IMR-90 (cell line): ENCODE measurements at regions not wholly inside any gene's neighbourhood (a gene's known extent, or its start where the extent isn't known, plus 50 kb on each side); places are given as distances from the start of the nearest gene placed in this dataset.

ENCODE experiments used
- ATAC-seq: fragments of 200-7000 bp; cut with Tn5 transposase; 2 replicates; pipeline ENCODE4 v1.9.1; 2020; ENCODE audit warnings: low read depth, mild to moderate bottlenecking, moderate library complexity
- BruUV-seq: library from RNA; stranded (reverse); fragments of 400-500 nt; replicated peaks from 2 replicates; lab custom pipeline; 2021; lab: Mats Ljungman, UMichigan
- CTCF ChIA-PET: fragments of 300-600 bp; formaldehyde crosslinking; extraction: SDS; loops from one replicate; lab custom pipeline; 2021; ENCODE audit warnings: antibody characterized with exemption; lab: Yijun Ruan, JAX
- POLR2A ChIA-PET: fragments of 300-600 bp; sonication (Branson Sonifier 250); formaldehyde crosslinking; loops from one replicate; lab custom pipeline; 2022; ENCODE audit warnings: antibody characterized with exemption; ENCODE audit not compliant: unreplicated experiment; lab: Charles Lee
- DNase-seq: peaks from one replicate; pipeline ENCODE4 v3.0.0; 2013
- H2AFZ ChIP-seq: replicated peaks from 2 replicates; pipeline ENCODE3; 2013; ENCODE audit warnings: low read length, mild to moderate bottlenecking; ENCODE audit not compliant: poor library complexity
- H2AK5ac ChIP-seq: 2 replicates; pipeline ENCODE4 v1.6.1; 2013; ENCODE audit warnings: low read depth, low read length, inconsistent platforms
- H2AK9ac ChIP-seq: replicated peaks from 2 replicates; pipeline ENCODE3; 2013; ENCODE audit warnings: mild to moderate bottlenecking, low read depth, low read length, moderate library complexity; ENCODE audit not compliant: poor library complexity
- H2BK120ac ChIP-seq: 2 replicates; pipeline ENCODE4 v1.6.1; 2013; ENCODE audit warnings: low read depth, low read length, inconsistent platforms
- H2BK15ac ChIP-seq: 3 replicates; pipeline ENCODE4 v1.6.1; 2013; ENCODE audit warnings: low read depth, low read length, inconsistent platforms
- H2BK20ac ChIP-seq: 2 replicates; pipeline ENCODE4 v1.6.1; 2013; ENCODE audit warnings: low read depth, mild to moderate bottlenecking, inconsistent platforms, low read length, moderate library complexity
- H2BK5ac ChIP-seq: 2 replicates; pipeline ENCODE4 v1.6.1; 2013; ENCODE audit warnings: mild to moderate bottlenecking, low read depth, low read length, inconsistent platforms; ENCODE audit not compliant: poor library complexity, severe bottlenecking
- H3K14ac ChIP-seq: replicated peaks from 2 replicates; pipeline ENCODE4 v1.6.1; 2013; ENCODE audit warnings: low read depth, low read length, inconsistent platforms
- H3K18ac ChIP-seq: 2 replicates; pipeline ENCODE4 v1.6.1; 2013; ENCODE audit warnings: low read depth, low read length, control low read depth
- H3K23ac ChIP-seq: 2 replicates; pipeline ENCODE4 v1.6.1; 2013; ENCODE audit warnings: low read depth, low read length, inconsistent platforms
- H3K27ac ChIP-seq: 2 replicates; pipeline ENCODE4 v1.5.1; 2013; ENCODE audit warnings: mild to moderate bottlenecking, control low read depth, low read length; ENCODE audit not compliant: insufficient read depth
- H3K27me3 ChIP-seq: 2 replicates; pipeline ENCODE4 v1.6.1; 2013; ENCODE audit warnings: low read length; ENCODE audit not compliant: control insufficient read depth, insufficient read depth
- H3K36me3 ChIP-seq: 2 replicates; pipeline ENCODE4 v1.6.1; 2013; ENCODE audit warnings: low read length, mixed read lengths; ENCODE audit not compliant: control insufficient read depth, insufficient read depth
- H3K4ac ChIP-seq: 2 replicates; pipeline ENCODE4 v1.6.1; 2013; ENCODE audit warnings: low read depth, low read length, inconsistent platforms
- H3K4me1 ChIP-seq: 2 replicates; pipeline ENCODE4 v1.6.1; 2013; ENCODE audit warnings: low read length, mixed read lengths; ENCODE audit not compliant: control insufficient read depth, insufficient read depth
- H3K4me2 ChIP-seq: 2 replicates; pipeline ENCODE4 v1.6.1; 2013; ENCODE audit warnings: low read depth, mild to moderate bottlenecking, control low read depth, low read length, moderate library complexity
- H3K4me3 ChIP-seq: 2 replicates; pipeline ENCODE4 v1.5.1; 2013; ENCODE audit warnings: low read depth, mild to moderate bottlenecking, control low read depth, low read length, moderate library complexity; ENCODE audit not compliant: insufficient read depth
- H3K56ac ChIP-seq: 2 replicates; pipeline ENCODE4 v1.6.1; 2013; ENCODE audit warnings: low read length, inconsistent platforms; ENCODE audit not compliant: insufficient read depth; ENCODE audit errors: extremely low read depth
- H3K79me1 ChIP-seq, 2 experiments: 2 replicates each; pipeline ENCODE4 v1.6.1; 2013; ENCODE audit warnings: low read length in 2 of 2, inconsistent platforms in 1 of 2, low read depth in 1 of 2
- H3K9ac ChIP-seq: 2 replicates; pipeline ENCODE4 v1.6.1; 2013; ENCODE audit warnings: low read depth, low read length, control low read depth
- H3K9me1 ChIP-seq: 2 replicates; pipeline ENCODE4 v1.6.1; 2013; ENCODE audit warnings: low read length, inconsistent platforms; ENCODE audit not compliant: insufficient read depth
- H3K9me3 ChIP-seq: 2 replicates; pipeline ENCODE4 v1.6.1; 2013; ENCODE audit warnings: low read length; ENCODE audit not compliant: control insufficient read depth, insufficient read depth
- H4K20me1 ChIP-seq: 2 replicates; pipeline ENCODE4 v1.6.1; 2013; ENCODE audit warnings: low read length, inconsistent platforms; ENCODE audit not compliant: insufficient read depth
- H4K5ac ChIP-seq: 2 replicates; pipeline ENCODE4 v1.6.1; 2013; ENCODE audit warnings: mild to moderate bottlenecking, low read depth, low read length, control low read depth
- H4K8ac ChIP-seq, 2 experiments: 2 replicates each; pipeline ENCODE4 v1.6.1; 2013; ENCODE audit warnings: low read depth in 2 of 2, low read length in 2 of 2, control low read depth in 1 of 2, inconsistent platforms in 1 of 2
- H4K91ac ChIP-seq: 2 replicates; pipeline ENCODE4 v1.6.1; 2013; ENCODE audit warnings: low read depth, low read length, inconsistent platforms; ENCODE audit not compliant: insufficient read depth
- CHD1 ChIP-seq: IDR thresholded peaks from 2 replicates; pipeline ENCODE4 v1.6.1; 2012; ENCODE audit warnings: low read depth, low read length, improper control_type of control experiment
- CTCF ChIP-seq: conservative IDR thresholded peaks from 2 replicates; pipeline ENCODE4 v1.5.1; 2012; ENCODE audit warnings: mild to moderate bottlenecking, low read depth, low read length, improper control_type of control experiment
- FOS ChIP-seq: fragments of 150-350 bp; IDR thresholded peaks from 2 replicates; pipeline ENCODE4 v1.6.1; 2016; ENCODE audit warnings: low read depth, low read length
- MXI1 ChIP-seq: IDR thresholded peaks from 2 replicates; pipeline ENCODE4 v1.6.1; 2012; ENCODE audit warnings: low read depth, mild to moderate bottlenecking, low read length, moderate library complexity, borderline replicate concordance
- RFX5 ChIP-seq: IDR thresholded peaks from 2 replicates; pipeline ENCODE4 v1.8.0; 2012; ENCODE audit warnings: low read depth, mild to moderate bottlenecking, low read length, moderate library complexity
- WGBS, 2 experiments: methylation state at CpG; one replicate each; pipeline versions ENCODE4 v1.1.5 to v1.1.7; 2013; ENCODE audit warnings: missing lambda C conversion rate in 2 of 2; ENCODE audit not compliant: insufficient read length in 1 of 2; ENCODE audit errors: extremely low coverage in 2 of 2; 5-methylcytosine and 5-hydroxymethylcytosine counted together
- dilution Hi-C: fragments of 300-500 bp; cut with HindIII; formaldehyde crosslinking; loops from one replicate; pipeline ENCODE4 v1.14.3; 2018; ENCODE audit warnings: low sequenced_read_pairs; ENCODE audit not compliant: unreplicated experiment
- in situ Hi-C: fragments of 300-500 bp; cut with MboI; formaldehyde crosslinking; loops from 3 replicates; pipeline ENCODE4 v1.14.3; 2019; ENCODE audit warnings: low sequenced_read_pairs, inconsistent platforms, mixed read lengths
- intact Hi-C: fragments of 100-400 bp; cut with micrococcal nuclease; formaldehyde crosslinking; loops from 2 replicates; pipeline ENCODE4 v1.10.0; 2022

- ChIA-PET CTCF (no interaction called here), POLR2A (no interaction called here)
- Histone ChIP-seq H3K9ac (no peak overlapping the region), H2AK5ac (no peak overlapping the region), H3K56ac (no peak overlapping the region), H3K23ac (no peak overlapping the region), H4K91ac (no peak overlapping the region), H3K4me3 (no peak overlapping the region), H2BK20ac (no peak overlapping the region), H3K4ac (no peak overlapping the region), H4K8ac (no peak overlapping the region), H2BK5ac (no peak overlapping the region), H3K79me1 (no peaks in the 10 kb centered on the region), H3K36me3 (no peaks in the 10 kb centered on the region), H3K18ac (no peak overlapping the region), H3K27me3 (peaks cover 63% of the 10 kb centered on the region), H2AK9ac (no peak overlapping the region), H3K14ac (no peak overlapping the region), H3K9me1 (no peaks in the 10 kb centered on the region), H2BK15ac (no peak overlapping the region), H3K4me2 (no peak overlapping the region), H2BK120ac (no peak overlapping the region), H3K9me3 (no peaks in the 10 kb centered on the region), H4K20me1 (no peaks in the 10 kb centered on the region), H3K4me1 (peaks cover 3% of the 10 kb centered on the region), H3K27ac (no peak overlapping the region), H2AFZ (no peak overlapping the region), H4K5ac (no peak overlapping the region)
- intact Hi-C loops = no loop called here
- TF ChIP-seq CHD1 = no peak
- TF ChIP-seq CTCF = no peak
- TF ChIP-seq FOS = no peak
- TF ChIP-seq RFX5 = no peak
- no peak for TF ChIP-seq MXI1
- in situ Hi-C loops = no loop called here
- ATAC-seq (no peak), DNase-seq (no peak)
- 83% methylated on average over 4 of the region's 10 CpGs; no CpG with 5 or more reads in 1 of the 2 experiments for WGBS, 2 experiments
- BruUV-seq = no TSS peak
- dilution Hi-C loops = no loop called here
Measured at GRCh38 chr6:33880104-33880678, 76.4 kb upstream of the MLN start.
